GM19351 (cell line): ENCODE measurements at regions not wholly inside any gene's neighbourhood (a gene's known extent, or its start where the extent isn't known, plus 50 kb on each side); places are given as distances from the start of the nearest gene placed in this dataset.

ENCODE experiments used
- ATAC-seq: cut with Tn5 transposase; IDR thresholded peaks from one replicate; pipeline ENCODE4 v1.9.1; 2021; ENCODE audit warnings: mild to moderate bottlenecking, moderate library complexity; ENCODE audit not compliant: unreplicated experiment

DNA sequence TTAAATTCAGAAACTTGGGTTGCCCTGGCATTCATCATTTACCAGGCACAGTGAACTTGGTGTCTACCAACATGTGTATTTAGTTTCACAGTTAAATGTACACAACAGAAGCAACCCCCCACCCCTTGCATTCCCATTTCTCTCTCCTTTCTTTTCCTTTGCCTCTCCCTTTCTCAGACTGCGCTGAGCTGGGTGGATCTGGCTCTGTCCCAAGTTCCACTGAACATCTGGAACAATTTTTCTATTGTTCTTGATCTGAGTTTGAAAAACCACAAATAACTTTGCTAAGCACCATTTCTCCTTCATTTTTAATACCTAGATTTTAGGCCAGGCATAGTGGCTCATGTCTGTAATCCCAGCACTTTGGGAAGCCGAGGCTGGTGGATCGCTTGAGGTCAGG lies 242.2 kb downstream of the ABHD5 start:
- ATAC-seq = no peak

DNA sequence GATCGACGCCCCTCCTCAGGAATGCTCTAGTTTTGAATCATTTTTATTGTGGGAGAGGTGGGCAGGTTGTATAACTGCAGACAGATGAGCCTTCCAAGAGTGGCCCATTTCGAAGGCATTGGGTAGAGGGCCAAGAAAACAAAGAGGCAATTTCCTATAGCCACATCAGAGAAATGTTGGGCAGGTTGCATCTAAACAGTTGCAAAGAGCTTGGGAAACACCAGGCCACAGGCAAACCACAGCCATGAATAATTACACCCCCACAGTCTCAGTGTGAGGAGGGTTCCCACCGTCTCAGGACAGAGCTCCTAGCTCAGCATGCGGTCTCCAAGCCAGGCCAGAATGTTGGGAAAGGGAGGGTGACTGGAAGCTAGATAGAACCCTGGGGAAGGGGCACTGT lies 257.3 kb downstream of the ABHD5 start:
- no peak for ATAC-seq

DNA sequence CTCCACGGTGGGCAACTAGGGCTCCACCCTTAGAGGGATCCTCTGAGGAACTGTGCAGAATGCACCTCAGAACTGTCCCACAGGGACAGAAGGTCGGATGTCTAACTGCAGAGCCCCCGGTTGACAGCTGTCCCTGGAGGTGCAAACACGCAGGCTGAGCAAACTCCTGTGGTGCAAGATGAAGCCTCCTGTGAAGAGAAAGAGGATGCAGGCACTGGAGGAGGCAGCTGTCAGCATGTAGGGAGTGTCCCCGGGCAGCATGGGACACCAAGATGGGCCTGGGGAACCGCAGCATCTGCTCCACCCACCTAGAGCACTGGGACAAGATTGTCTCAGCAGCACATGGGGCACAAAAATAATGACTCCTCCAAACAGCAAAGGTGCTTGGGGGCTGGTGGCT lies 258.9 kb downstream of the ABHD5 start:
- ATAC-seq = peak; percentile 55

- no peak for ATAC-seq
Measured at GRCh38 chr3:43950775-43951174, 260.0 kb downstream of the ABHD5 start.

- no peak for ATAC-seq
Measured at GRCh38 chr3:43951813-43952212, 261.1 kb downstream of the ABHD5 start.

GRCh38 chr3:43953380-43953779 lies 262.6 kb downstream of the ABHD5 start:
- no peak for ATAC-seq

GRCh38 chr3:43953814-43954692 lies 263.3 kb downstream of the ABHD5 start:
- peak; percentile 36 for ATAC-seq

DNA sequence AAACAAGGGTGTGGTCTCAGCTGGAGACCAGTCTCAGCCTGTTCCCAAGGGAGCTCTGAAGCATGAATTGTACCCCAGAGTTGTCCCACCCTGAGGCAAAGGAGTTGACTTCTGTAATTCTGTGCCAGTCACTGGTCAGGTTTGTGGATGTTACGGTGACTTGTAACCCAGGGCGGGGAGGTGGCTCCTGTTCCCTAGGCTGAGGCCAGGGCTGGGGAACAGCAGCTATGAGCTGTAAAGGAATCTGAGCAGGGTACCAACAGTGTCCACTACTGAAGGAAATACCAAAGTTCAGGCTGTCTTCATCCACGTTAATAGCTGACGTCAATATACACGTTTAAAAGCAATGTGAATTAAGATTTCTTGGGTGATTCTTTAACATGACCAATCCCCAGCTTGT lies 266.2 kb downstream of the ABHD5 start:
- ATAC-seq = no peak

- peak; percentile 69 for ATAC-seq
Measured at GRCh38 chr3:43957553-43957952, 266.8 kb downstream of the ABHD5 start.

DNA sequence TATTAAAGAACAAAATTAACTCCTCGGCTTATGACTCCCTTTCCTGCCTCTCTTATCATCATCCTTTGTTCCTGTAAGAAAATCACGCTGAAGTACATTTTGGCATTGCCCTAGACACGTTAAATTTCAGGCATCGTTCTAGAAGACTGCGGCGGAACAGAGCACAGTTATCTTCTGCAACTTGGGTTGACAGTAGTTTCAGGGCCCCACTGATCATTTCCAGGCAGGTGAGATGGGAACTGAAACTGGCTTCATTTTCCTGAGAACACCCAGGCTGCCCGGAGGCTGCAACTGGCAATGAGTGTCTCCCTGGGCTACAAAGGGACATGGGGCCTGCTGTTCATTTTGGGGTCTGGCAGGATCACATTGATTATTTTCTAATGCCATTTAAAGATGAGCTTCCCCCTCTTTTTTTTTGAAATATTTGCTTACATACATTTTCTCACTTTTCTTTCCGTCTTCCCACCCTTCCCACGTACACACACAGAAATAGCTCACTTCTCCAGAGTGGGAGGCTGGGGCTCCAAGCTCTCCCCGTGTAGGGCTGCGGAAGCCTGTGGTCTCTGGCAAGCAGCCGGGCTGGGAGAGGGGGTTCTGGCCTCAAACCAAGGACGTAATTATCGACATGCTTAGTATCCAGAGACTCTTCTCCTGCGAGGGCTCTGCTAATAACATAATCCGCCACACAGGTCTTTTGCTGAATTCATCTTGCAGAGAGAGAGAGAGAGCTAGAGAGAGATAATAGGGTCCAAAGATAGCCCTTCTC lies 267.4 kb downstream of the ABHD5 start:
- no peak for ATAC-seq

GRCh38 chr3:43958973-43959372 lies 268.2 kb downstream of the ABHD5 start:
- no peak for ATAC-seq

DNA sequence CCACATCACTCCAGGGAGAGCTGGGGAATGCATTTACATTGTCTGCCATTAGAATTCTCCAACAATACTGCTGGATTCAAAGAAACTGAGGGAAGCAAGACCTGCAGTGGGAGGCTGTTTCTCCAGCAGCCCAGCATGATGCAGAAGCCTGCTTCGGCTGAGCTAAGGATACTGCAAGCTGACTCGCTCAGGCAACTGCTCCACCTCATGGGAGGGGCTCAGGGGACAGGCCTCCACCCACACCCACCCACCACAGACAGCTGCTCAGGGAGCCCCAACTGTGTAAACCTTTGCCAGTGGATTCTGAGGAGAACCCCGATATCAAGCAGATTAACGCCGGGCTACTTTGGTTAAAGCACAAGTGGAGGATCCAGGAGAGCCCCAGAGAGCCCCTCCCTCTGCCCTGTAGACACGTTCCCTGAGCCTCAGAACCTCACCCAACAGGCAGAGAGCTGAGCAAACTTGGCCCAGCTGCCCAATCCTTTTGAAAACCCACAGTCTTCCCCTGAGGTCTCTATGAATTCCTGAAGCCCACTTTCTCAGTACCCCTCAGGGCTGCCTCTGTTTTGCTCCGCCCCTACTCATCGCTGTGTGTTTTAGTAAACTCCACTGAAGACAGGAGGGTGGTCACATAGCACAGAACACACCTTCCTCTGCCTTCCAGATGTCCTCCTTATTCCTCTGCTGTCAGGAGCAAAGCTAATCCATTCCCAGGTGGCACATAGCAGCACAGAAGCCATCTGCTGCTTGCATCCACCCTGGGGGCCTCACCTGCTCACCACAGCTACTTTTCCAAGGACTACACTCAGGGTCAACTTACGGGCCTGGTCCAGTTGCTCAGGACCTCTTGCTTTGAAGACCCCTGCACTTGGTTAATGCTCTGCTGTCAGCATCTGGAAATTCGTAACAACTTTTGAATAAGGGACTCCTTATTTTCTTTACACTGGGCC lies 269.0 kb downstream of the ABHD5 start:
- ATAC-seq = no peak

DNA sequence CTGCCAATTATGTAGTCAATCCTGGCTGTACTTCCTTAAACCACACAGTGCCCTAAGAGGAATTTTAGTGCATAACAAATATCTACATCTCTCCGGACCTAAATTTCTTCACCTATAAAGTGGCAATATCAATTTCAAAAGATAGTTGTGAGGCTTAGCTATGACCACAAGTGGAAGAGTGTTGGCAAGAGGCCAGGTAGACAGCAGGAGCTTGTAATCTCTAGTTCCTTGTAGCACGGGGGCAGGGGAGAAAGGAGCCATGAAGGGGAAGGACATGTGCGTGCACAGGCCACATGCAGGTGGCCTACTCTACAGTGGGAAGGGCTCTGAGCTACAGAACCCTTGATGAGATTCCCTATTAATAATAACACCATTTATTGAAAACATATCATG lies 269.7 kb downstream of the ABHD5 start:
- no peak for ATAC-seq

- ATAC-seq = no peak
Measured at GRCh38 chr3:43962043-43962442, 271.3 kb downstream of the ABHD5 start.

DNA sequence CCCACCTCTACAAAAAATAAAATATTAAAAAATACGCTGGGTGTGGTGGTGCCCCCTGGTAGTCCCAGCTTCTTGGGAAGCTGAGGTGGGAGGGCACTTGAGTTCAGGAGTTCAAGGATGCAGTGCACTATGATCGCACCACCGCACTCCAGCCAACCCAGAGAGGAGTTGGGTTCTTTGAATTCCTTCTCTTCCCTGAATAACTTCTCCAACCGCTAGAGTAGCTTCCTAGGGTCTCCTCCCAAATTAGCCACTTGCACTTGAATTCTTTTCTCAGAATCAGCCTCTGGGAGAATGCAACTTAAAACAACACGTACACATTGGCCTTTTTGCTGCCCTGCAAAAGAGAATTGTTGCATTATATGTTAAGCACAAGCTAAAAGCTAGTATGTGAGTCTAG lies 272.5 kb downstream of the ABHD5 start:
- ATAC-seq = no peak

DNA sequence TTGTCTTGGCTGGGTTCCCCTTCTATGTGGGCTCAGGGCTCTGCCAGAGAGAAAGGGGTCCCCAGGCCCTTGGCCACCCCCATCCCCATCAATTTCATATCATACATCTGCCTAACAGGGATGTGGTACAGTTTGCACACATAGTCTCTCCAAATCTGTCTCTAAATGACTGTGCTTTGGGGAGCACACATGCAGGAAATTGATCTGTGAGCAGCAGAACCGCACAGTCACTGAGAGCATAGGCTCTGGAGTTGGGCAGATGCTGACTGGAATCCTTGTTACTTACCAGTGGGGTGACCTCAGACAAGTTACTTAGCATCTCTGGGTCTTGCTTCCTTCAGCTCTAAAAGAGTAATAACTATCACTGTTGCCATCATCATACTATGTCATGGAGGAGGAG lies 273.9 kb downstream of the ABHD5 start:
- peak; percentile 50 for ATAC-seq

- ATAC-seq = peak; percentile 6
Measured at GRCh38 chr3:43965656-43966055, 274.9 kb downstream of the ABHD5 start.

DNA sequence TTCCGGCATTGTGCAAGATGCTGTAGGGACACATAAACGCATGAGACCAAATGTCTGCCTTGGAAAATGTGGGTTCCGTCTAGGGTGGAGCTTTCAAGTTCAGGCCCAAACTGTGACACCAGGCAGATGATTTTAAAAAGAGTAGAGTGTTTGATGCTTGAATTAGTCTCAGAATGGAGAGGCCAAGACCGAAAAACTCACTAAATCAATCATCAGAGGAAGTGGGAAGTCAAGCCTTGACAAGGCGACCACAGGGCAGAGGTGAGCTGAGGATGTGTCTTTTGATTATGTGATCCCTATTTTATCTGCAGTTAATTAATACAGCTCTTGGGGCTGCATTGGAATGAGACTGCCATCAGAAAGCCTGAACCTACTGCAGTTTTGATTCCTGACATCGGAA lies 275.4 kb downstream of the ABHD5 start:
- ATAC-seq = peak; percentile 81

DNA sequence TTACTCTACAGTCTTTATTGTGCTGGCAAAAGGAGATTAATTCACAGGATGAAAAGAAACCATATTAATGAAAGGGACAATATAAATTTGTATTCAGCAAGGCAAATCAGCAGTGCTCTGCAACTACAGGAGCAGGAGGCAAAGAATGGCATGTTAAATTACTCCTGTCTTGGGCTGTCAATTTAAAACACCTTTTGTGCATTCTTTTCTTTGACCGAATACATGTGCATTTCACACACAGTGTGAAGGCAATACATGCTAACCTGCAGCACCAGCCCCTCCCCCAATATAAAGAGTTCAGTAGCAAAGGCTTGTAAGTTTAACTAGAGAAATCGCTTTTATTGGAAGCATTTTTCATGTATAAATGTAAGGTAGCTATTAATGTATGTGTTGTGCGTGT lies 275.2 kb upstream of the TOPAZ1 start:
- no peak for ATAC-seq

GRCh38 chr3:43968465-43968864 lies 273.2 kb upstream of the TOPAZ1 start:
- no peak for ATAC-seq

- ATAC-seq = no peak
Measured at GRCh38 chr3:43969944-43970343, 271.7 kb upstream of the TOPAZ1 start.
